ENCODE measurements at regions not wholly inside any gene's neighbourhood (a gene's known extent, or its start where the extent isn't known, plus 50 kb on each side); places are given as distances from the start of the nearest gene placed in this dataset.

DNA sequence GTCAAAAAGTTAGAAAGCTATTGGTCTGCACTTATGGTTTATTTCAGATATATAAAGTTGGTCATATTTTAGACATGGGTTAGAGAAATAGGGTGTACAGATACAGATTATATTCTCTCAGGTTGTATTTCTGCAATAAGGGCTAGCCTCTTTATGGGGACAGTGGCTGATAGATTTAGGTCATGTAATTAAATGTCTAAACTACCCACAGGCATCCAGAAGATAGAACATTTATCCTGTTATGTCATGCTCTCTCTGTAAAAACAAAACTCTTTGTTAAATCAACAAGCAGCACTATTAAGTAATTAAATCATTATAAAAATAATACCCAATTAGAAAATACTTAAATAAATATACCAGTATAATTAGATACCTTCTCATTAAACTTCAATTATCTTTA lies 612.6 kb upstream of the CITED2 start:
- no peak for DNase-seq (ENCODE audit: low spot score in 2 of 2)
- Histone ChIP-seq H3K9me3 (no peaks in the 10 kb centered on the region), H3K27ac (no peak overlapping the region), H3K36me3 (no peaks in the 10 kb centered on the region), H3K4me1 (peaks cover 15% of the 10 kb centered on the region), H3K27me3 (no peaks in the 10 kb centered on the region), H3K4me3 (no peak overlapping the region)
- TF ChIP-seq POLR2AphosphoS5 (IDR thresholded peaks at IDR 0.05) (no peak), POLR2A (IDR thresholded peaks at IDR 0.05) (no peak), EP300 (IDR thresholded peaks at IDR 0.05) (no peak)
- TF ChIP-seq, protein P1, sequence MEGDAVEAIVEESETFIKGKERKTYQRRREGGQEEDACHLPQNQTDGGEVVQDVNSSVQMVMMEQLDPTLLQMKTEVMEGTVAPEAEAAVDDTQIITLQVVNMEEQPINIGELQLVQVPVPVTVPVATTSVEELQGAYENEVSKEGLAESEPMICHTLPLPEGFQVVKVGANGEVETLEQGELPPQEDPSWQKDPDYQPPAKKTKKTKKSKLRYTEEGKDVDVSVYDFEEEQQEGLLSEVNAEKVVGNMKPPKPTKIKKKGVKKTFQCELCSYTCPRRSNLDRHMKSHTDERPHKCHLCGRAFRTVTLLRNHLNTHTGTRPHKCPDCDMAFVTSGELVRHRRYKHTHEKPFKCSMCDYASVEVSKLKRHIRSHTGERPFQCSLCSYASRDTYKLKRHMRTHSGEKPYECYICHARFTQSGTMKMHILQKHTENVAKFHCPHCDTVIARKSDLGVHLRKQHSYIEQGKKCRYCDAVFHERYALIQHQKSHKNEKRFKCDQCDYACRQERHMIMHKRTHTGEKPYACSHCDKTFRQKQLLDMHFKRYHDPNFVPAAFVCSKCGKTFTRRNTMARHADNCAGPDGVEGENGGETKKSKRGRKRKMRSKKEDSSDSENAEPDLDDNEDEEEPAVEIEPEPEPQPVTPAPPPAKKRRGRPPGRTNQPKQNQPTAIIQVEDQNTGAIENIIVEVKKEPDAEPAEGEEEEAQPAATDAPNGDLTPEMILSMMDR (IDR thresholded peaks at IDR 0.05), result no peak

GRCh38 chr6:139985236-139985815 lies 610.9 kb upstream of the CITED2 start:
- TF ChIP-seq POLR2A (IDR thresholded peaks at IDR 0.05) (no peak), EP300 (IDR thresholded peaks at IDR 0.05) (no peak), POLR2AphosphoS5 (IDR thresholded peaks at IDR 0.05) (no peak)
- TF ChIP-seq, protein P1 (IDR thresholded peaks at IDR 0.05), result no peak
- no peaks in the 10 kb centered on the region for H3K9me3 ChIP-seq
- DNase-seq (ENCODE audit: low spot score in 2 of 2), result no peak
- H3K4me1 ChIP-seq, result peaks cover 24% of the 10 kb centered on the region
- no peaks in the 10 kb centered on the region for H3K36me3 ChIP-seq
- H3K27ac ChIP-seq, result no peak overlapping the region
- no peaks in the 10 kb centered on the region for H3K27me3 ChIP-seq
- no peak overlapping the region for H3K4me3 ChIP-seq

DNA sequence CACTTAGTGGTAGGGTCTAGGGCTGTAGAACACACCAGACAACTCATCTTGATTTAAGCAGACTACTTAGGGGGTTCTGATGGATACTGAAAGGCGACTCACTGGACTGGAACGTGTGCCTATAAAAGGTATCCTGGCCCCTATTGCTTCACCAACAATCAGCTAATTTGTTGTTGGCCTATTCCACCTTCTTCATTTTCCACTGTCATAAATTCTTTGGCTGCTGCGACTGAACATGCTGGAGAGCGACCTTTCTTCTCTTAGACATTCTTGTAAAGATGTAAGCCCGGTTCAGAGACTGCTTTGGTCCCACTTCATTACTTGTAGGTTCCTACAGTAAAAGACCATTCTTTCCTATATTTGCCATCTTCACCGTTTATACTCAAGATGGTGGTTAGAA lies 609.9 kb upstream of the CITED2 start:
- TF ChIP-seq EP300 (IDR thresholded peaks at IDR 0.05), result no peak
- TF ChIP-seq, protein P1 (IDR thresholded peaks at IDR 0.05), result no peak
- no peak for TF ChIP-seq POLR2AphosphoS5 (IDR thresholded peaks at IDR 0.05)
- TF ChIP-seq POLR2A (IDR thresholded peaks at IDR 0.05), result no peak
- no peaks in the 10 kb centered on the region for H3K27me3 ChIP-seq
- 90% methylated on average over 6 of the region's 6 CpGs for WGBS
- no peak overlapping the region for H3K27ac ChIP-seq
- H3K9me3 ChIP-seq, result no peaks in the 10 kb centered on the region
- no peaks in the 10 kb centered on the region for H3K36me3 ChIP-seq
- peaks cover 24% of the 10 kb centered on the region for H3K4me1 ChIP-seq
- no peak for DNase-seq (ENCODE audit: low spot score in 2 of 2)
- no peak overlapping the region for H3K4me3 ChIP-seq

DNA sequence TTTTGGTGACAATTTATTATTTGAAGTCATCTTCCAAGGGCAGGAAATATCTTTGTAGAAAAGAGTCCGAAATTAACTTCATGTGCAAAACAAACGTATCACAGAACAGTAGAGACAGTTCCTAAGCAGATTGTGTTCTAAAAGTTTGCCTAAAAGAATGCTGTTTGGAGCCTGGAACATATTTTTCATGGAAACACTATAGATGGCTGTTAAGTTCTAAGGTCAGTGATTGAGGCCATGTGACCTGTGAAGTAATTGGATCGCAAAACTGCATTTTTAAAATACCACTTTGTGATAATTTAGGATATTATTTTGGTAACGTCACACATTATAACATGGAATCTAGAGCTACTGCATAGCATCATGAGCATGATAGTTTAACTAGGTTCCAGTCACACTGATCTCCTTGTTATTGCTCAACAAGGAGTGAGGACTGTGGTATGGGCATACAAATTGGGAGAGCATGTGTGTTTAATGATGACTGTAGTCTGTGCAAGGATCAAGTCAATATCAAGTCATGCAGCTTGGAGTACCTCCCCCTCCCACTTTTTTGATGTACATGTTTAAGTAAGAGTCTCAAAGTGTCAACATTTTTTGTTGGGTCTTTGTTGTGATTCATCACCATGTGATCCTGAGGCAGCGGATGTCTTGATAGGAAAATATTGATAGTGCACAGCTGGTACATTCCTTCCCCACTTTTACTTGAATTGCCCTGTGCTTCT lies 609.3 kb upstream of the CITED2 start:
- Histone ChIP-seq H3K4me1 (peaks cover 24% of the 10 kb centered on the region), H3K36me3 (no peaks in the 10 kb centered on the region), H3K4me3 (no peak overlapping the region), H3K27ac (no peak overlapping the region), H3K9me3 (no peaks in the 10 kb centered on the region), H3K27me3 (no peaks in the 10 kb centered on the region)
- 59% methylated on average over 5 of the region's 5 CpGs for WGBS
- TF ChIP-seq POLR2A (IDR thresholded peaks at IDR 0.05), result no peak
- TF ChIP-seq POLR2AphosphoS5 (IDR thresholded peaks at IDR 0.05), result no peak
- peak; percentile 60 for TF ChIP-seq EP300 (IDR thresholded peaks at IDR 0.05)
- no peak for DNase-seq (ENCODE audit: low spot score in 2 of 2)

DNA sequence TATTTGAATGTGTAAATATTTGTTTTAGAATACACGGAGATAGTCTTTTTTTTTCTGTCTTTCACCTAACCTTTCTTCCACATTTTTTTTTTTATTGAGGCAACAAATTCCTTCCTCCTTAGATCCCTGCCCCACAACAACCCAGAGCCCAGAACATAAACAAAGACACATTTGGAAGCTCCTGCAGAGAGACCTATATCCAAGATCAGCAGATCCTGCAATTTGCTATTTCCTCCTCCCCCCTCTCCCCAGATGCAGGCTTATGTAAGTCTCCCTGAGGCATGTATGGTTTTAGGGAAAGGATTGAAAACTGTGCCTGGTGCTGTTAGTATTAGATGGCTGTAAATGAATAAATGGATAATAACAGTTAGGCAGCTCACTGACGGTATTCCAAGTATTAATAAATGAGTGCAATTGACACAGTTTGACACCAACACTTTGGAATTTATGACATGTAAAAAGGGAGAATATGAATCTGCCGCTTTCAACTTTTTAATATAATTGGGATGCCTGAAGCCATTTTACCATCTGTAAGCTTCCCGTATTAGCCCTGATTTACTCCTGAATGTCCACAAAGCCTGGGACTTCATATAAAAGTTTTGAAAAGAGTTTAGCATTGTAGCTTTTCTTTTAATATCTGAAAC lies 608.3 kb upstream of the CITED2 start:
- WGBS, result 19% methylated on average over 4 of the region's 4 CpGs
- no peak for DNase-seq (ENCODE audit: low spot score in 2 of 2)

More for the DNA sequence above, 608.3 kb upstream of the CITED2 start:
- H3K4me3 ChIP-seq, result no peak overlapping the region
- H3K36me3 ChIP-seq, result no peaks in the 10 kb centered on the region
- H3K4me1 ChIP-seq, result peaks cover 27% of the 10 kb centered on the region
- no peaks in the 10 kb centered on the region for H3K9me3 ChIP-seq
- no peaks in the 10 kb centered on the region for H3K27me3 ChIP-seq
- peak overlapping the region; percentile 2 for H3K27ac ChIP-seq
- TF ChIP-seq POLR2A (IDR thresholded peaks at IDR 0.05) (no peak), POLR2AphosphoS5 (IDR thresholded peaks at IDR 0.05) (no peak)
- TF ChIP-seq, protein P1 (IDR thresholded peaks at IDR 0.05), result no peak
